OCI-LY3 (cell line): ENCODE measurements at regions not wholly inside any gene's neighbourhood (a gene's known extent, or its start where the extent isn't known, plus 50 kb on each side); places are given as distances from the start of the nearest gene placed in this dataset.

ENCODE experiments used
- EZH2phosphoT487 ChIP-seq: fragments of 200-600 bp; shearing (Covaris generic); IDR thresholded peaks from 2 replicates; pipeline ENCODE4 v1.6.1; 2018; ENCODE audit warnings: antibody characterized with exemption, mixed run types, low read depth
- TF ChIP-seq, protein P1 (sequence below): fragments of 200-600, 300-600 bp; sonication (generic); IDR thresholded peaks from 2 replicates; pipeline ENCODE4 v1.5.1; 2014; ENCODE audit warnings: antibody characterized with exemption, low read length, low read depth

GRCh38 chr1:59077466-59078069 is 219.3 kb upstream of the FGGY start:
- TF ChIP-seq, protein P1, sequence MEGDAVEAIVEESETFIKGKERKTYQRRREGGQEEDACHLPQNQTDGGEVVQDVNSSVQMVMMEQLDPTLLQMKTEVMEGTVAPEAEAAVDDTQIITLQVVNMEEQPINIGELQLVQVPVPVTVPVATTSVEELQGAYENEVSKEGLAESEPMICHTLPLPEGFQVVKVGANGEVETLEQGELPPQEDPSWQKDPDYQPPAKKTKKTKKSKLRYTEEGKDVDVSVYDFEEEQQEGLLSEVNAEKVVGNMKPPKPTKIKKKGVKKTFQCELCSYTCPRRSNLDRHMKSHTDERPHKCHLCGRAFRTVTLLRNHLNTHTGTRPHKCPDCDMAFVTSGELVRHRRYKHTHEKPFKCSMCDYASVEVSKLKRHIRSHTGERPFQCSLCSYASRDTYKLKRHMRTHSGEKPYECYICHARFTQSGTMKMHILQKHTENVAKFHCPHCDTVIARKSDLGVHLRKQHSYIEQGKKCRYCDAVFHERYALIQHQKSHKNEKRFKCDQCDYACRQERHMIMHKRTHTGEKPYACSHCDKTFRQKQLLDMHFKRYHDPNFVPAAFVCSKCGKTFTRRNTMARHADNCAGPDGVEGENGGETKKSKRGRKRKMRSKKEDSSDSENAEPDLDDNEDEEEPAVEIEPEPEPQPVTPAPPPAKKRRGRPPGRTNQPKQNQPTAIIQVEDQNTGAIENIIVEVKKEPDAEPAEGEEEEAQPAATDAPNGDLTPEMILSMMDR, result no peak
- no peak for TF ChIP-seq EZH2phosphoT487
